Retinal pigment epithelial cell (primary cell): ENCODE measurements at regions not wholly inside any gene's neighbourhood (a gene's known extent, or its start where the extent isn't known, plus 50 kb on each side); places are given as distances from the start of the nearest gene placed in this dataset.

ENCODE experiments used
- DNase-seq: peaks from one replicate; pipeline ENCODE4 v3.0.0-alpha.2; 2010; ENCODE audit warnings: low read depth
- H3K4me3 ChIP-seq: 2 replicates; pipeline ENCODE4 v1.5.1; 2011; ENCODE audit warnings: mild to moderate bottlenecking, low read length, control low read depth, moderate library complexity
- TF ChIP-seq, protein P1 (sequence below): conservative IDR thresholded peaks from 2 replicates; pipeline ENCODE4 v1.5.1; 2011; ENCODE audit warnings: low read depth, low read length, control low read depth, inconsistent platforms

DNA sequence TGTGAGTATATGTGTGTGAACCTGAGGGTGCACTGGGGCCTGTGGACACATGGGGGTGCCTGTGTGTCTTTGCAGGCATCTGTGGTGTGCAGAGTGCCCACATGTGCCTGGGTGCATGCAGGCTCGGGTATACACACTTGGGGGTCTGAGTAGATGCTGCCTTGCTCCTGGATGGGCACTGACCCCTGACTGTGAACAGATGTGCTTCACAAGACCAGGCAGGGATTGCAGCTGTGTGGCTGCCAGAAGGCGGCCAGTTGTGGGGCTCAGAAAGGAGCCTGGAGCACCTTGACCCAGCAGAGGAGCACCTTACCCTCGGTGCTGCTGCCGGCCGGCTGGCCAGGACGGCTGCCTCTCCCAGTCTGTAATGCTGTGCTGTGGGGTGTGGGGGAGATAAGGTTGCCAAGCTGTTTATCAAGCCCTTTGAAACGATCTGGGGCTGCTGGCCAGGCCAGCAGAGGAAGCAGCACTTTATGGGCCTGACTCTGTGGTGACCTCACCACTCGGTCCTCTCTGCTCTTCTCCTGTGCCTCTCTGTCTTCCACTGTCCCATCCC lies 55.5 kb upstream of the MRPS22 start:
- no peak overlapping the region for H3K4me3 ChIP-seq
- TF ChIP-seq, protein P1, sequence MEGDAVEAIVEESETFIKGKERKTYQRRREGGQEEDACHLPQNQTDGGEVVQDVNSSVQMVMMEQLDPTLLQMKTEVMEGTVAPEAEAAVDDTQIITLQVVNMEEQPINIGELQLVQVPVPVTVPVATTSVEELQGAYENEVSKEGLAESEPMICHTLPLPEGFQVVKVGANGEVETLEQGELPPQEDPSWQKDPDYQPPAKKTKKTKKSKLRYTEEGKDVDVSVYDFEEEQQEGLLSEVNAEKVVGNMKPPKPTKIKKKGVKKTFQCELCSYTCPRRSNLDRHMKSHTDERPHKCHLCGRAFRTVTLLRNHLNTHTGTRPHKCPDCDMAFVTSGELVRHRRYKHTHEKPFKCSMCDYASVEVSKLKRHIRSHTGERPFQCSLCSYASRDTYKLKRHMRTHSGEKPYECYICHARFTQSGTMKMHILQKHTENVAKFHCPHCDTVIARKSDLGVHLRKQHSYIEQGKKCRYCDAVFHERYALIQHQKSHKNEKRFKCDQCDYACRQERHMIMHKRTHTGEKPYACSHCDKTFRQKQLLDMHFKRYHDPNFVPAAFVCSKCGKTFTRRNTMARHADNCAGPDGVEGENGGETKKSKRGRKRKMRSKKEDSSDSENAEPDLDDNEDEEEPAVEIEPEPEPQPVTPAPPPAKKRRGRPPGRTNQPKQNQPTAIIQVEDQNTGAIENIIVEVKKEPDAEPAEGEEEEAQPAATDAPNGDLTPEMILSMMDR: peak; percentile 12

GRCh38 chr3:139289860-139290524 lies 53.8 kb upstream of the MRPS22 start:
- H3K4me3 ChIP-seq: no peak overlapping the region

More for the DNA sequence above, 55.5 kb upstream of the MRPS22 start:
- DNase-seq: no peak

GRCh38 chr3:139291276-139292051 lies 52.4 kb upstream of the MRPS22 start:
- DNase-seq: no peak
- TF ChIP-seq, protein P1: no peak
- H3K4me3 ChIP-seq: no peak overlapping the region

More at GRCh38 chr3:139289860-139290524, 53.8 kb upstream of the MRPS22 start:
- TF ChIP-seq, protein P1: no peak
- no peak for DNase-seq

DNA sequence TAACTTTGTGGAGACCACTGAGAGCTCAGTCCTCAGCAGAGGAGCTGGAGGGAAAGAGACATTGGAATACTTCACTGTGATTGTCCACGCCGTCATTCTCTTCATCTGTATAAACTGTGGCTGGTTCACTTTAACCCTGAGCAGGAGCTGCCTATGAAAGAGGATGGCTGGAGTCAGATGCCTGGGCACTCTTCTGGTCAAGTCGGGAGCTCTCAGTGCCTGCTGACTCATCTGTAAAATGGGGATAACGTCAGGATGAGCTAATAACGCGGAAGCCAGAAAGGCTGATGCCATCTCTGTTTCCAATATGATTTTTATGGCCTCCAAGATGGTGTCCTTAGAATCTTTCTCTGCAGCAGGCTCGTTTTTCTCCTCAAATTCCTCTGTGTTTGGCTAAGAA lies 51.6 kb upstream of the MRPS22 start:
- H3K4me3 ChIP-seq: no peak overlapping the region
- TF ChIP-seq, protein P1: no peak
- DNase-seq: no peak

- no peak overlapping the region for H3K4me3 ChIP-seq
- TF ChIP-seq, protein P1: no peak
- DNase-seq: no peak
Measured at GRCh38 chr3:139292711-139293664, 50.8 kb upstream of the MRPS22 start.

- no peak overlapping the region for H3K4me3 ChIP-seq
- TF ChIP-seq, protein P1: no peak
- no peak for DNase-seq
Measured at GRCh38 chr3:139293665-139294023, 50.2 kb upstream of the MRPS22 start.
